ENCODE measurements at regions not wholly inside any gene's neighbourhood (a gene's known extent, or its start where the extent isn't known, plus 50 kb on each side); places are given as distances from the start of the nearest gene placed in this dataset.
A peak's percentile ranks its signal among the peaks of the same experiment; 100 is the strongest.
"Not testable (repeated sequence)": the region's sequence is repeated elsewhere in the genome, so short reads cannot be mapped to it uniquely, and the experiment has no call there.

DNA sequence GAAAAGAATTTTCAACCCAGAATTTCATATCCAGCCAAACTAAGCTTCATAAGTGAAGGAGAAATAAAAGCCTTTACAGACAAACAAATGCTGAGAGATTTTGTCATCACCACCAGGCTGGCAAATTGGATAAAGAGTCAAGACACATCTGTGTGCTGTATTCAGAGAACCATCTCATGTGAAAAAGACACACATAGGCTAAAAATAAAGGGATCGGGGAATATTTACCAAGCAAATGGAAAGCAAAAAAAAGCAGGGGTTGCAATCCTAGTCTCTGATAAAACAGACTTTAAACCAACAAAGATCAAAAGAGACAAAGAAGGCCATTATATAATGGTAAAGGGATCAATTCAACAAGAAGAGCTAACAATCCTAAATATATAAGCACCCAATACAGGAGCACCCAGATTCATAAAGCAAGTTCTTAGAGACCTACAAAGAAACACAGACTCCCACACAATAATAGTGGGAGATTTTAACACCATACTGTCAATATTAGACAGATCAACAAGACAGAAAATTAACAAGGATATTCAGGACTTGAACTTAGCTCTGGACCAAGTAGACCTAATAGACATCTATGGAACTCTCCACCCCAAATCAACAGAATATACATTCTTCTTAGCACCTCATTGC is 55.9 kb upstream of the ACSM6 start:
- not testable (repeated sequence) for DNase-seq (ENCODE audit: low spot score)

DNA sequence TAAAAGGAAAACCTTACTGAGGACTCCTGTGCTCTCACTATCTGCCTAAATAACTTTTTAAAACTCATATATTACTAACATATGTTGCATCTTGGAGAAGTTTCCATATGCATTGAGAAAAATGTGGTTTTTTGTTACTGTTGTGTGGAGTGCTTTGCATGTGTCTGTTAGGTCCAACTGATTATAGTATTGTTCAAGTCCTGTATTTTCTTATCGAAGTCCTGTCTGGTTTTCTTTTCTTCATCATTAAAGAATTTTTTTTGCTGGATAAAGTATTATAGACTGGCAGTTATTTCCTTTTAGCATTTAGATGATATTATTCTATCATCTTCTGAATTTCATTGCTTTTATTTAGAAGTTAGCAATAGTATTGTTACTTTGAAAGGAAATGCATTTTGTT is 59.5 kb upstream of the ACSM6 start:
- no peak for DNase-seq (ENCODE audit: low spot score)

DNA sequence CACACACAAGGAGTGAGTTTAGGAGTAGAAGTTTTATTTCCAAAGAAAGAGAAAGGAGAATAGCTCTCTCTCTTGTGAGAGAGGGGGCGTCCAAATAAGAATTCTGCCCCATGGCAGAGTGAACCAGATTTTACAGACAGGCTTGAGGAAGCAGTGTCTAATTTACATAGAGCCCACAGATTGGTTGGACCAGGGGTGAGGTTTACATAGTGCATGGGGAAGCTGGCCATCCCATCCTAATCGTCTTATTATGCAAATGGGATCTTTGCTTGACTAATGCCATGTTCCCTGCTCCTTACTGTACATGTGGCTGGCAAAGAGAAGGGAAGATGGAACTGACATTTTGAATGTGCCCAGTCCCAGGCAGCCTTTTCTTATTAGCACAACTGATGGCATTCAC is 60.0 kb upstream of the ACSM6 start:
- no peak for DNase-seq (ENCODE audit: low spot score)

- peak; percentile 82 for DNase-seq (ENCODE audit: low spot score)
These were observed 60.9 kb upstream of the ACSM6 start for GRCh38 chr10:95133016-95133752.

- not testable (repeated sequence) for DNase-seq (ENCODE audit: low spot score)
These were observed 61.1 kb upstream of the CYP2C8 start for GRCh38 chr10:95130429-95130828.

- DNase-seq (ENCODE audit: low spot score): no peak
These were observed 56.3 kb upstream of the CYP2C8 start for GRCh38 chr10:95125582-95125981.

- no peak for DNase-seq (ENCODE audit: low spot score)
These were observed 53.4 kb upstream of the CYP2C8 start for GRCh38 chr10:95122736-95123135.

DNA sequence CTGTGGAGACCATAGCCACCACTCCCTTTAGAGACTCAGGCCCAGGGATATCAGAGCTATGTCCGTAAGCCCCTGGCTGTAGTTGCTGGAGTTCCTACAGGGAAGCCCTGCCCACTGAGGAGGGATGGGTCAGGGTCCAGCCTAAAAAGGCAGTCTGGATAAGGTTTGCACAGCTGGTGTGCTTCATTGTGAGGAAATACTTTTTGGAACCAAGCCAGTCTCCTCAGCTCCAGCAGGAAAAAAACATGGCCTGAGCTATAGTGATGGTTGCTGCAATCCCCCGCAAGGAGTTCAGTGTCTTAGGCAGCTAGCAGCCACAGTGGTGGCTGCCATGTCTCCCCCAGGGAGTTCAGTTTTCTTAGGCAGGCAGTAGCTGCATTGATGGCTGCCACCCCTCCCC is 52.6 kb upstream of the CYP2C8 start:
- DNase-seq (ENCODE audit: low spot score): no peak
